DOHH2 (cell line): ENCODE measurements at regions not wholly inside any gene's neighbourhood (a gene's known extent, or its start where the extent isn't known, plus 50 kb on each side); places are given as distances from the start of the nearest gene placed in this dataset.

Experiments
- EZH2phosphoT487 ChIP-seq: fragments of 200-600 bp; sonication (generic); IDR thresholded peaks from 2 replicates; pipeline ENCODE4 v1.6.1; 2017; ENCODE audit warnings: borderline replicate concordance, mild to moderate bottlenecking, antibody characterized with exemption, low read length, moderate library complexity, mixed read lengths
- TF ChIP-seq, protein P1 (sequence below): fragments of 200-600 bp; sonication (generic); IDR thresholded peaks from one replicate; pipeline ENCODE4 v1.5.1; 2014; ENCODE audit warnings: antibody characterized with exemption, mild to moderate bottlenecking, low read depth, low read length; ENCODE audit not compliant: poor library complexity, severe bottlenecking

DNA sequence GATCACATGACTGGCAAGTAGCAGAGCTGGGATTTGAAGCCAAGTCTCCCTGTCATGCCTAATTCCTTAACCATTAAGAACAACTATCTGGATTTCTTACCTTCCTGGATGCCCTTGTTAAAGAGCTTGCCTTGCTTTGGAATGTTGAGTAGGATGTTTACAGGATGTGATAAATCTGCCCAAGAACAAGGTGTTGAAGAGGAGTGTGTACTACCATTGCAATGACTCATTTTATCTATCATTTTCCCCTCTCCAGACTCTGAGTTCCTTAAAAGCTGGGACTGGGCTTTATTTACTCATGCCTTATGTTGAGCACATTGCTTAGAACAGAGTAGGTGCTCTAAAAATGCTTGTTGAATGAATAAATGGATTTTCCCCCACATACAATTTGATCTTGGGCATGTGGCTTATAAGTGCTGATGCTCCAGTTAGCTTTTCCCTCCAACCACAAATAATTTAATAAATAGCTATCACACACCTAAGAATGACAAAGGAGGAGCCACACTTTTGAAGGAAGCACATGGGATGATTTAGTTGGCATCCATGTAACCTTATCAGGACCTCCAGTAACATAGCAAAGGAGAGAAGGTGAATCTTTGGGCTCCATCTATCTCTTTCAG, 268.6 kb upstream of the SESN3 start:
- TF ChIP-seq, protein P1, sequence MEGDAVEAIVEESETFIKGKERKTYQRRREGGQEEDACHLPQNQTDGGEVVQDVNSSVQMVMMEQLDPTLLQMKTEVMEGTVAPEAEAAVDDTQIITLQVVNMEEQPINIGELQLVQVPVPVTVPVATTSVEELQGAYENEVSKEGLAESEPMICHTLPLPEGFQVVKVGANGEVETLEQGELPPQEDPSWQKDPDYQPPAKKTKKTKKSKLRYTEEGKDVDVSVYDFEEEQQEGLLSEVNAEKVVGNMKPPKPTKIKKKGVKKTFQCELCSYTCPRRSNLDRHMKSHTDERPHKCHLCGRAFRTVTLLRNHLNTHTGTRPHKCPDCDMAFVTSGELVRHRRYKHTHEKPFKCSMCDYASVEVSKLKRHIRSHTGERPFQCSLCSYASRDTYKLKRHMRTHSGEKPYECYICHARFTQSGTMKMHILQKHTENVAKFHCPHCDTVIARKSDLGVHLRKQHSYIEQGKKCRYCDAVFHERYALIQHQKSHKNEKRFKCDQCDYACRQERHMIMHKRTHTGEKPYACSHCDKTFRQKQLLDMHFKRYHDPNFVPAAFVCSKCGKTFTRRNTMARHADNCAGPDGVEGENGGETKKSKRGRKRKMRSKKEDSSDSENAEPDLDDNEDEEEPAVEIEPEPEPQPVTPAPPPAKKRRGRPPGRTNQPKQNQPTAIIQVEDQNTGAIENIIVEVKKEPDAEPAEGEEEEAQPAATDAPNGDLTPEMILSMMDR, result no peak
- TF ChIP-seq EZH2phosphoT487, result no peak
